Omental fat pad (tissue), 3 donors: ENCODE measurements at regions not wholly inside any gene's neighbourhood (a gene's known extent, or its start where the extent isn't known, plus 50 kb on each side); places are given as distances from the start of the nearest gene placed in this dataset.
"Not testable (repeated sequence)": the region's sequence is repeated elsewhere in the genome, so short reads cannot be mapped to it uniquely, and the experiment has no call there.

Experiments
- ATAC-seq: fragments of 150-250 bp; one replicate; pipeline ENCODE4 v1.9.1; 2016; ENCODE audit warnings: mild to moderate bottlenecking, moderate library complexity; ENCODE audit not compliant: low FRiP score
- DNase-seq: peaks from one replicate; pipeline ENCODE4 v3.0.0-alpha.2; 2019; ENCODE audit warnings: low spot score
- CTCF ChIP-seq, 3 donors: fragments of 450-650 bp; IDR thresholded peaks; one replicate each; pipeline ENCODE4 v1.5.1; 2016 to 2017; ENCODE audit warnings: antibody characterized with exemption in 3 of 3, mild to moderate bottlenecking in 3 of 3, moderate library complexity in 2 of 3

DNA sequence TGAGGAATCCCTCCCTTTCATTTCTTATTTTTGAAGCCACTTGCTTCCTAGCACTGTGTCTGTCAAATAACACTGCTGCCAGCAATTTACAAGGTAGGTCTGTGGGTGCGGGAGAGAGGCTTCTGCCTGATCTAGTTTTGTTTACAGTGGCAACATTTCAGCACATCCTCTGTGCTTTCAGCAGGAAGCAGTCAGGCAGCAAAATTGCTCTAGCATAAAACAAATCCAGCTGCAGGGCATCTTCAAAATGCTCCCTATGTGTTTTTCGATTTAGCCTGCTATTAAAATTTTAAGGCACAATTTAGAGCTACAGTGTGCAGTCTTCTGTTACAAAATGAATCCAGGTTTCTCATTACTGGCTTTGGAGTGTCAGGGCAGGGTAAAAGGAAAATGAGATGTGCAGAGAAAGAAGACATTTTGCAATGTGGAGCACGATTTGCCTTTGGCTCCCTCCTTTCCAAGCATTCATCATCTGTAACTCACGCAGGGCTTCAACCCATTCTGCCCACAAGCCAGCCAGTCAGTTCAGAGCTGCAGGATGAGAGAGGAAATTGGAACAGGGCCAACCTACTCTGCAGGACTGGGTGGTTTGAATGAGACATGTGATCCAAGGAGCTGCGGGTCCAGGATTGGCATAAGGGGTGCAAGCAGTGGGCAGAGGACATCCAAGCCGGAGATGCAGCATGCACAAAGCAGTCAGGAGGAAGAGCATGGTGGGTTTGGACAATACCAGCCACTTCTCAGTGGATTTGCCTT lies 143.4 kb upstream of the APC start:
- no peak for ATAC-seq
- no peak for TF ChIP-seq CTCF (IDR thresholded peaks at IDR 0.05)
- no peak for DNase-seq

GRCh38 chr5:112594941-112595340 lies 142.7 kb upstream of the APC start:
- TF ChIP-seq CTCF (IDR thresholded peaks at IDR 0.05): no peak
- DNase-seq: no peak
- ATAC-seq: no peak

GRCh38 chr5:112597831-112598230 lies 139.9 kb upstream of the APC start:
- no peak for DNase-seq
- no peak for ATAC-seq
- no peak for TF ChIP-seq CTCF (IDR thresholded peaks at IDR 0.05)

DNA sequence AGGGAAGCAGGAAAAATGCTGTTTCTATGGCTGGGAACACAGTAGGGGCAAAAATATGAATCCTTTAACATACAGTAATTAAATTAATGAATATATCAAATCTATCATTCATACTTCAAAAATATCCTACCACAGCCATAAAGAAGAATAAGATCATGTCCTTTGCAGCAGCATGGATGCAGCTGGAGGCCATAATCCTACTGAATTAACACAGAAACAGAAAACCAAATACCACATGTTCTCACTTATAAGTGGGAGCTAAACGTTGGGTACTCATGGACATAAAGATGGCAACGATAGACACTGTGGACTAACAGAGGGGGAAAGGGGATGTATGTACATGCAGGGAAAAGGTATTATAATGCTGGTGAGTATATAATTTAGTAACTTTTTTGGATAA lies 137.2 kb upstream of the APC start:
- ATAC-seq, DNase-seq: not testable (repeated sequence)

GRCh38 chr5:112604732-112605630 lies 132.7 kb upstream of the APC start:
- ATAC-seq: no peak

DNA sequence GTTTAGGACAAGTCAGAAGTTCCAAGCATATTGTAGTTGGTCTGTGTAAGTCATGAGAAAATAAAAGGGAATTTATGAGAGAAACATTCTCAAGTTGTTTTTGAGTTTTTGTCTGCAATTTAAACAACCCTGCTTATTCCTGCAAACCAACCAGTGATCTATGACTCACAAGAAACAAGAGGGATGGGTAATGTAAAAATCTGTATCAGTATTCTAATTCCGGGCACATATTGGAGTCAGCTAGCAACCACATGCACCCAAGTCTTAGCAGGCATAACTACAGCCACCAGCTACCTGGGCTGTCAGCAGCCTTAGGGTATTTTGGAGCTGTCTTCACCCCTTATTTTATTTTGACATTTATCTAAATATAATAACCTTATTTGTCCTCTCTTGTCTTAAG lies 128.7 kb upstream of the APC start:
- DNase-seq (no peak), ATAC-seq (no peak)
- no peak for TF ChIP-seq CTCF (IDR thresholded peaks at IDR 0.05)

More at GRCh38 chr5:112604732-112605630, 132.7 kb upstream of the APC start:
- no peak for DNase-seq
- TF ChIP-seq CTCF (IDR thresholded peaks at IDR 0.05): no peak

GRCh38 chr5:112612663-112613062 lies 125.0 kb upstream of the APC start:
- DNase-seq (no peak), ATAC-seq (no peak)
- TF ChIP-seq CTCF (IDR thresholded peaks at IDR 0.05): no peak
